HG03432 (cell line): ENCODE measurements at regions not wholly inside any gene's neighbourhood (a gene's known extent, or its start where the extent isn't known, plus 50 kb on each side); places are given as distances from the start of the nearest gene placed in this dataset.
"Not testable (repeated sequence)": the region's sequence is repeated elsewhere in the genome, so short reads cannot be mapped to it uniquely, and the experiment has no call there.

ENCODE experiments used
- ATAC-seq: cut with Tn5 transposase; IDR thresholded peaks from one replicate; pipeline ENCODE4 v1.9.1; 2021; ENCODE audit warnings: mild to moderate bottlenecking, moderate library complexity; ENCODE audit not compliant: unreplicated experiment

- not testable (repeated sequence) for ATAC-seq
Observed at GRCh38 chr5:21341948-21342261, 1353.9 kb upstream of the CDH18 start.

DNA sequence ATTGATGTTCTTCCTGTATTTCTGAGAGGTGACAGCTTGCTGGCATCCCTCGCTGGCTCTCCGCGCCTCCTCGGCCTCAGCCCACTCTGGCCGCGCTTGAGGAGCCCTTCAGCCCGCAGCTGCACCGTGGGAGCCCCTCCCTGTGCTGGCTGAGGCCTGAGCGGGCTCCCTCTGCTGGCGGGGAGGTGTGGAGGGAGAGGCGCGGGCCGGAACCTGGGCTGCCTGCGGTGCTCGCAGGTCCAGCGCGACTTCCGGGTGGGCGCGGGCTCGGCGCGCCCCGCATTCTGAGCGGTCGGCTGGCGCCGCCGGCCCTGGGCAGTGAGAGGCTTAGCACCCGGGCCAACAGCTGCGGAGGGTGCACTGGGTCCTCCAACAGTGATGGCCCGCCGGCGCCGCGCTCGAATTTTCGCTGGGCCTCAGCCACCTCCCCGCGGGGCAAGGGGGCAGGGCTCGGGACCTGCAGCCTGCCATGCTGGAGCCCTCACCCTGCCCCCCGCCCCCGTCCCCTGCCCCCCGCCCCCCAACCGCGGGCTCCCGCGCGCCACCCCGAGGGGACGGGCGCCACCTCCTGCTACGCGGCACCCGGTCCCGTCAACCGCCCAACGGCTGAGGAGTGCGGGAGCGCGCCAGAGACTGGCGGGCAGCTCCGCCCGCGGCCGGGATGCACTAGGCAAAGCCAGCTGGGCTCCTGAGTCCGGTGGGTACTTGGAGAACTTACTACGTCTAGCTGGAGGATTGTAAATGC is 1353.4 kb upstream of the CDH18 start:
- ATAC-seq: not testable (repeated sequence)

DNA sequence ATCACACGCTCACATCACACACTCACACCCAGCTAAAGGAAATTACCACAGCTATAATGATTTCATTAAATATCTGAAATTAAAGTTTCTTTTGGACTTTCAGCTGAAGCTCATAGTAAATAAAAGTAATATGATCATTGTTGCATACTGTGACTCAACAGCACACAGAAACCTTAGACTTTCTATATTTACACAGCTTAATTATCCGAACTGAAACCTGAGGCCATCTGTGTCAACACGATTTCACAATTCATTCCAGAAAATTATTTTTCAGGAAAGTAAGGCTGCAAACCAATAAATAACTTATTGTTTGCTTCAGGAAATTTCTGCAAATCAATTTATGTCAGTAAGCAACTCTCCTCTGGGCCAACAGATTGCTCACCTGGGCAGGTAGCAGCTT is 1352.2 kb upstream of the CDH18 start:
- not testable (repeated sequence) for ATAC-seq

GRCh38 chr5:21336478-21336877 is 1348.5 kb upstream of the CDH18 start:
- not testable (repeated sequence) for ATAC-seq

- ATAC-seq: not testable (repeated sequence)
Observed at GRCh38 chr5:21315376-21315775, 1327.4 kb upstream of the CDH18 start.

DNA sequence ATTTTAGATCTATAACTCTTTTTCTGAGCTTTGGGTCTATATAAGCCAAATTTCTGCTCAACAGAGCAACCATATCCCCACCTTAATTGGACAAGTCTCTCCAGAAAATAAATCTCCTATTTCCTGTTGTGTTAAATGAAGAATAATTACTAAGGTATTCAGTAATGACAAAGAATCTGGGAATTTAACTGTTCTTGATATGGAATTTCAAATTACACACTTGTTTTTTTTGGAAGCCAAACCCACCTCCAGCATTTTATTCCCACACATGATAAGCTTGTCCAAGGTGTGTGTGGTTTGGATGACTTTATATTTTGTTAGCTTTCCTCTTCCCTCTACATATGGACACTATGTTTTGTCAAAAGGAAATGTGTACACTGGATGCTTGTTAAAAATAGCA is 1313.2 kb upstream of the CDH18 start:
- ATAC-seq: not testable (repeated sequence)

GRCh38 chr5:21274361-21274760 is 1286.4 kb upstream of the CDH18 start:
- not testable (repeated sequence) for ATAC-seq

GRCh38 chr5:21263361-21263760 is 1275.4 kb upstream of the CDH18 start:
- no peak for ATAC-seq

DNA sequence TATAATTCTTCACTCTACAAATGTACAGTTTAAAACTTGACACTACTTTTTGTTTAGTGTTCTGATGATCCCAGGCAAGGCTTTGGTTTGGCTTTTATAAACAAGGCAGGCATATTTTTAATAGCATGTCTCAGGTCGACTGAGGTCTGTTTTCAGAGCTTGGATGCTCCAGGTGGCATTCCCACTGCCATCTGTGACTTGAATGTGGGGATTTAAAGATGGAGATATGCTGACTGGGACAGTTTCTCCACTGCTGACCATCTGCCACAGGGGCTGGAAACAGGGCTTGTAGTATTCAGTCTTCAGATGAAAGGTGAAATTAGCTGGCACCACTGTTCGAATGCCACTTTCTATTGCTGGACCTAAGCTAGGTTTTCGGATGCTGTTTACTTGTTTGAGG is 1266.2 kb upstream of the CDH18 start:
- ATAC-seq: no peak

- no peak for ATAC-seq
Observed at GRCh38 chr5:21244982-21245381, 1257.0 kb upstream of the CDH18 start.

- ATAC-seq: no peak
Observed at GRCh38 chr5:21238786-21239185, 1250.8 kb upstream of the CDH18 start.

DNA sequence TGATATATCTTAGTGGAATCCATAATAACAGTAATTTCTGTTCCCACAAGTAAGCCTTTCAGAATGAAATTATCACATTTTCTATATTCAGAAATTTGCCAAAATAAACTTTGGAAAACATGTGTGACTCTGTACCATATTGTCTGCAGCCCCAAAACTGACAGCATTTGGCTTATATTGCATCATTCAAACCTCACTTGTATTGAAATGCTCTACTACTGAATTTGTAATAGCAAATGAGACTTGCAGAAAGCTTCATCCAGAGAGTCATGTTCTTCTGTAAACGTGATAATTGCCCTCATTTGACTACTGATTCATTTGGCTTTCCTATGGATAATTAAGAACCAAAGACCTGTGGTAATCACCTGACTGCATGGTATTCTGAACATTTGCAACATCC is 1249.5 kb upstream of the CDH18 start:
- no peak for ATAC-seq

GRCh38 chr5:21236971-21237427 is 1249.0 kb upstream of the CDH18 start:
- ATAC-seq: no peak

DNA sequence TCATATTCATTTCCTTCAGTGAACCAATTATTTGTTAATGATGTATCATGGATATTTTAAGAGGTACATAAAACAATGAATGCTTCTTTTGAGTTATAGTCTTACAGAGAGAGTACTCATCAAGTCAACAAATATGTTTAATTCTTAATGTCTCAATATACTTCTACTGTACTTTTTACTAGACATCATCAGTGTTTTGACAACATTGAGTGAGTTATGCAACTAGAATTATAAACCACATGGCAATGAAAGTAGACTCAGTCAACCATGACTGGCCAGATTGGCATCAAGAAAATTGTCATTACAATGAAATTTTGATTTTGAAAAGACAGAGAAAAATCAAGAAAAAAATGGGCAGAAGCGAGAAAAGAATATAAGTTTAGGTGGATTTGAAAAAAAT is 1248.1 kb upstream of the CDH18 start:
- no peak for ATAC-seq

DNA sequence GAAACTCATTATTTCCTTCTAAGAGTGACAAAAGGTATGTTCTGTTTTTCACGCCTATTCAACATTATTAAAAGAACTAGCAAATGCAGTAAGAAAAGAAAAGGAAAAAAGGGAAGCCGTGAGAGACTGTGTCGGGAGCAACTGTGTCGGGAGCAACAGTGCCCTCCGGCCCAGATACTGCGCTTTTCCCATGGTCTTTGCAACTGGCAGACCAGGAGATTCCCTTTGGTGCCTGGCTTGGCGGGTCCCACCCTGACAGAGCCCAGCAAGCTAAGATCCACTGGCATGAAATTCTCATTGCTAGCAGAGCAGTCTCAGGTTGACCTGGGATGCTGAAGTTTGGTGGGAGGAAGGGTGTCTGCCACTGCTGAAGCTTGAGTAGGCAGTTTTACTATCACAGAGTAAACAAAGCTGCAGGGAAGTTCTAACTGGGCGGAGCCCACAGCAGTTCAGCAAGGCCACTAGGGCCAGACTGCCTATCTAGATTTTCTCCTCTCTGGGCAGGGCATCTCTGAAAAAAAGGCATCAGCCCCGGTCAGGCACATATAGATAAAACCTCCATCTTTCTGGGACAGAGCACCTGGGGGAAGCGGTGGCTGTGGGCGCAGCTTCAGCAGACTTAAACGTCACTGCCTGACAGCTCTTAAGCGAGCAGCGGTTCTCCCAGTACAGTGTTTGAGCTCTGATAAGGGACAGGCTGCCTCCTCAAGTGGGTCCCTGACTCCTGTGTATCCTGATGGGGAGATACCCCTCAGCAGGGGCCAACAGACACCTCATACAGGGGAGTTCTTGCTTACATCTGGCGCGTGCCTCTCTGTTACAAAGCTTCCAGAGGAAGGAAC is 1237.4 kb upstream of the CDH18 start:
- no peak for ATAC-seq

- no peak for ATAC-seq
Observed at GRCh38 chr5:21221616-21222015, 1233.6 kb upstream of the CDH18 start.

- ATAC-seq: no peak
Observed at GRCh38 chr5:21219966-21220365, 1232.0 kb upstream of the CDH18 start.

DNA sequence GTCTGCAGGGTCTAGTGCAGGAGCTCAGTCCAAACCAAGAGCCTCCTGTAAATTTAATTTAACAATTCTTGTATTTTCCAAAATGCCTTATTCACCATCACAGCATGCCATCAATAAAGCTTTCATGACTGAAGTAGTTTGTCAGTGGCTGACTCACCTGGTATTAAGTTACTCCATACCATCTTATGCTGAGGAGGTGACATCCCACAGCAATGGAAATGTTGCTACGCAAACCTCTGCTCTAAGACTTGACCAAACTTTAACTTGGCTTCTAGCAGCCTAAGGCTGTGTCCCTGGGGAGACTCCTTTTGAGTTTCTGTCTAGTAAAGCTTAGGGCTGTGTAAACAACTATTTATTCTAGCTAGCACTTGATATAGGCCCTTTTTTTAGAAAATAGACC is 1231.3 kb upstream of the CDH18 start:
- ATAC-seq: no peak

DNA sequence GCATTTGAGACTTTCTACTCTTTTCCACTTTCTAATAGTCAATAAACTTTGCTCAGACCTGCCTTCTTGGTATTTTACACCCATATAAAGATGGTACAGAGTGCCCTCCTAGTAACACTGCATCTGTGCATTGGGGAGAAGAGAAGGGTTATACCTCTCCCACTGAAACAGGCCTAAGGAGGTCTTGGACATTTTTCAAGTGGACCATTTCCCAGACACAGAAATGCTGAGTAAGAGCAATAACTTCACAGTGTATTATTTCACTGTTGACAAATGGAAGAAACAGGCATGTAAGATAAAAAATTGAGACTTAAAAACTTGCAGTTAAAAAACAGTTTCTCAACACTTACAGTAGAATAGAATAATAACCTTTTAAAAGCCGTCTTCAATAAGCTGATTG is 1224.0 kb upstream of the CDH18 start:
- ATAC-seq: no peak

DNA sequence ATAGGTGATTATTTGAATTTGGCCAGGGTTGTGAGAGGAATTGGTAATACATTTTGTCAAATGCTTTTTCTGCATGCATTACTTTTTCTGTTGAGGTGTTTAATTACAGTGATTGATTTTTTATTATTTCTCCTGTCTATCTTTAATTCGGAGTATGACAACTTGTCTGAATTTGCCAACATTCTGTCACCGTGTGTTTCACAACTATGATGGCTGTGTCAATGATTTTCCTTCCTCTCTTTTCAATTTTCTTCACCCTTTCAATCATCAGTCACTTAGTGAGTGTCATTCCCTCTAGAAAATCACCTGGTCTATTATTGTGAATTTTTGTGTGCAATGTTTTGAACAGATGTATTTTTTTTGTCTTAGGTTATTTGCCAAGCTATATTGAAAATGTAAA is 1221.4 kb upstream of the CDH18 start:
- ATAC-seq: no peak

GRCh38 chr5:21199087-21199486 is 1211.1 kb upstream of the CDH18 start:
- no peak for ATAC-seq

DNA sequence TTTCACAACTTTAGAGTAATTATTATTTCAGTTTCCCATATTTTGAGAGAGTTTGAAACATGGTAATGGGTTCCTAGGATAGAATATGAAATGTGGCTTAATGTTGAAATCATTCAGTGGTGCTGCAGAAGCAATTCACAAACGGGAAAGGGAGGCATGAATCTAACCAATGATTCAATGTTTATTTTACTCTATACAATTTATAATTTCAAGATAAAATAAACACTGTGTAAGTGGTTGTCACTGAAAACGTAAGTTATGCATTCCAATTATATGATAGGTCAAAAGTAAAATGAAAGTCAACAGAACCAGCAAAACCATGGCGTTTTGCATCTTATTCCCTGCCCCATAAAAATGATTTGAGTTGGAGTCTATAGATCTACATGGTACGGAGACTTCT is 1207.1 kb upstream of the CDH18 start:
- no peak for ATAC-seq
